Nephron (organoid): ENCODE measurements at regions not wholly inside any gene's neighbourhood (a gene's known extent, or its start where the extent isn't known, plus 50 kb on each side); places are given as distances from the start of the nearest gene placed in this dataset.

Experiments used
- H3K27ac Mint-ChIP-seq, 3 experiments: 2 replicates each; pipeline ENCODE4 v1.8.0; 2020; ENCODE audit warnings: mixed read lengths in 3 of 3, mild to moderate bottlenecking in 2 of 3, moderate library complexity in 1 of 3
- H3K27me3 Mint-ChIP-seq: 2 replicates; pipeline ENCODE4 v1.8.0; 2021; ENCODE audit warnings: low read depth, mild to moderate bottlenecking, moderate library complexity, mixed read lengths
- H3K36me3 Mint-ChIP-seq: 2 replicates; pipeline ENCODE4 v1.8.0; 2020; ENCODE audit warnings: low read depth, mixed read lengths
- H3K4me1 Mint-ChIP-seq: 2 replicates; pipeline ENCODE4 v1.8.0; 2020; ENCODE audit warnings: mixed read lengths
- H3K4me3 Mint-ChIP-seq, 3 experiments: 2 replicates each; pipeline ENCODE4 v1.8.0; 2020; ENCODE audit warnings: mild to moderate bottlenecking in 3 of 3, mixed read lengths in 3 of 3, moderate library complexity in 2 of 3
- H3K9me3 Mint-ChIP-seq: 2 replicates; pipeline ENCODE4 v1.8.0; 2020; ENCODE audit warnings: mixed read lengths
- TF ChIP-seq, protein P1 (sequence below), 3 experiments: fragments of 200-600 bp; sonication (generic); IDR thresholded peaks; one replicate each; pipeline ENCODE4 v1.5.0; 2021; ENCODE audit warnings: antibody characterized with exemption in 3 of 3; ENCODE audit not compliant: unreplicated experiment in 3 of 3

DNA sequence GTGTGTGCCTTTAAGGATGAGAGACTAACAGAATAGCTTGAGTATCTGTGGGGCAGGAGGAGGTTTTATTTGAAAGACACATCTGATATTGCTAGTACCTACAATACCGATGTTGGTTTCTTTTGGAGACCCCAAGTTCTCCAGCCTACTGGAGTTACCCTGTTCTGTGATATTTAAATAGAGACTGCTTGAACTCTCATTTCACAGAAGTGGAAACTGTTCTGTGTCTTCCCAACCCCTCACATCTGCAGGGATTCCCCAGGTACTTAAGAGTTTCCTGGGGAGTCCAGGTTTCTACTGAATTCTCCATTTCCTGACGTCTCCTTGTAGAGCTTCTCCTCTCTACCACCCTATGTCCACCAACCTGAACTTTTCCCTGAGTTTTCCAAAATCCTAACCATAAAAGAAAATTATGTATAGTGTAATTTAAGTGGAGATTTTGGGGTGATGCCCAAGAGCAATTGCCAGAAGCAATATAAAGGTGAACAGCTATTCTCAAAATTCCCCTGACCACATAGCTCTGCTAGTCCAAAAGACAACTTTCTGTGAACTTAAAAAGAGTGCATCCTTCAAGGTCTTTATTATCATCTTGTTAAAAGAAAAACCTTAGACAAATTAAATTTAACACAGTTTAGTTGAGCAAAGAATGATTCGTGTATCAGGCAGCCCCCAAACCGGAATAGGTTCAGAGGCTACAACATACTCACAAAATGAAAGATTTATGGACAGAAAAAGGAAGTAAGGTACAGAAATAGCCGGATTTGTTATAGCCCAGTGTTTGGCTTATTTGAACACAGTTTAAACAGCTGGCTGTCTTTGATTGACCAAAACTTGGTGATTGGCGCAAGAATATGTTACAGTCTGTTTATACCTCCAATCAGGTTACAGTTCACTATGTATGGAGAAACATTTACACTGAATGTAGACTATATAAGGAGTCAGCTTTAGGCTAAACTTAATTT, 373.4 kb downstream of the NUAK1 start:
- TF ChIP-seq, protein P1, sequence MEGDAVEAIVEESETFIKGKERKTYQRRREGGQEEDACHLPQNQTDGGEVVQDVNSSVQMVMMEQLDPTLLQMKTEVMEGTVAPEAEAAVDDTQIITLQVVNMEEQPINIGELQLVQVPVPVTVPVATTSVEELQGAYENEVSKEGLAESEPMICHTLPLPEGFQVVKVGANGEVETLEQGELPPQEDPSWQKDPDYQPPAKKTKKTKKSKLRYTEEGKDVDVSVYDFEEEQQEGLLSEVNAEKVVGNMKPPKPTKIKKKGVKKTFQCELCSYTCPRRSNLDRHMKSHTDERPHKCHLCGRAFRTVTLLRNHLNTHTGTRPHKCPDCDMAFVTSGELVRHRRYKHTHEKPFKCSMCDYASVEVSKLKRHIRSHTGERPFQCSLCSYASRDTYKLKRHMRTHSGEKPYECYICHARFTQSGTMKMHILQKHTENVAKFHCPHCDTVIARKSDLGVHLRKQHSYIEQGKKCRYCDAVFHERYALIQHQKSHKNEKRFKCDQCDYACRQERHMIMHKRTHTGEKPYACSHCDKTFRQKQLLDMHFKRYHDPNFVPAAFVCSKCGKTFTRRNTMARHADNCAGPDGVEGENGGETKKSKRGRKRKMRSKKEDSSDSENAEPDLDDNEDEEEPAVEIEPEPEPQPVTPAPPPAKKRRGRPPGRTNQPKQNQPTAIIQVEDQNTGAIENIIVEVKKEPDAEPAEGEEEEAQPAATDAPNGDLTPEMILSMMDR (IDR thresholded peaks at IDR 0.05; ENCODE audit: unreplicated experiment in 3 of 3): no peak
- Mint-ChIP-seq H3K36me3 (no peaks in the 10 kb centered on the region), H3K4me3 (no peak overlapping the region), H3K27ac (no peak overlapping the region), H3K9me3 (no peaks in the 10 kb centered on the region), H3K27me3 (no peaks in the 10 kb centered on the region), H3K4me1 (peaks cover 22% of the 10 kb centered on the region)

DNA sequence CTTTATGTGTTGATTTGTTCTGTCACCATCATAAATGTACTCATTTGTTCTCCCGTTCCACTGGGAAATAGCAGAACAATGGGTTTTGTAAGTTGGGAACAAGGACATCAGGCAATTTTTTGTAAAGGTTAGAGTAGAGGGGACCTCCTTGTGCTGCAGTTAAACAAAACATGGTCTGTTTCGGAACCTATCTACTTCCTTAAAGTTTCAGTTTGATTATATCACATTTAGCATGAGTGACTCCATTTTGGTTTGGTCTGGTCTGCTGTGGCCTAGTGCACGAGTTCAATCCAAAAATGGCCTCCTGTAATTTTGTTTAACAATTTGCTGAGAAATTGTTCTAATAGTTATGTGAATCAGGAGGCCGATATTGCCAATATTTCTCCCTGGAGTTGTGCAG, 372.7 kb downstream of the NUAK1 start:
- H3K27ac Mint-ChIP-seq: no peak overlapping the region
- H3K4me3 Mint-ChIP-seq: no peak overlapping the region
- TF ChIP-seq, protein P1 (IDR thresholded peaks at IDR 0.05; ENCODE audit: unreplicated experiment in 3 of 3): no peak
- no peaks in the 10 kb centered on the region for H3K36me3 Mint-ChIP-seq
- H3K4me1 Mint-ChIP-seq: peaks cover 20% of the 10 kb centered on the region
- H3K9me3 Mint-ChIP-seq: no peaks in the 10 kb centered on the region
- no peaks in the 10 kb centered on the region for H3K27me3 Mint-ChIP-seq

DNA sequence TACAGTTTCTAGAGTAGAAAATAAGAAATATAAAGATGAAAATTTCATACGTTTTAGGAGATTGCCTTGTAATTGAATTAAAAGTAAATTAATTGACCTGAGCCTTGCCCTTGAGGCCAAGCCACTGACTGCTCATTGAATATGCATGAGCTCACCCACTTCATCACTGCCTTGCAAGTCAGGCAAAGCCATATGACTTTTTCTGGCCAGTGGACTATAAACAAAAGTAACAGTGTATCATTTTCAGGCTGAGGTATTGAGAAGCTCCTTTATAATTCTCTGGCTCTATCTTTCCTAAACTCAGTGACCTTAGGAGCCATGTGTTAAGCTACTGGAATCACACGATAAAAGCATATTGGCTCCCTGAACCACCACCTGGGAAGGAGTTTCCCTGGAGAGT, 369.3 kb downstream of the NUAK1 start:
- Mint-ChIP-seq H3K9me3 (no peaks in the 10 kb centered on the region), H3K36me3 (no peaks in the 10 kb centered on the region), H3K27ac (no peak overlapping the region), H3K4me1 (peaks cover 27% of the 10 kb centered on the region), H3K27me3 (no peaks in the 10 kb centered on the region), H3K4me3 (no peak overlapping the region)
- TF ChIP-seq, protein P1 (IDR thresholded peaks at IDR 0.05; ENCODE audit: unreplicated experiment in 3 of 3): no peak

DNA sequence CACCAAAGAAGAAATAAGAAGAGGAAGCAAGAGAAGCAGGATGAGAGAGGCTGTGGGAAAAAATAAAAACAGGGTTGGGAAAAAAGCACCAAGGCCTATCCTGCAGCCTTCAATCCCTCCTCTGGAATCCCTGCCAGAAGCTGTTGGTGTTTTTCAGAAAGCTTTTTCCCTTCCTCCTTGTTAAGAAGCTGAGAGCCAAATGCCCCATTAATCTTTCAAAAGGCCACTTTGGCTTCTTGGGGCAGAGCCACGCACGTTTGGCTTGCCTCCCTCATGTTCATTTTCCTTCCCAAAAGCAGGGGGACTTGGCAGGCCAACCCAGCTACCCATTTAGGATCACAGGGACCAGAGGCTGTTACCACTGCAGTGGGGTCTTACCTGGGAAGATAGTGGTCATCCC, 365.3 kb downstream of the NUAK1 start:
- TF ChIP-seq, protein P1 (IDR thresholded peaks at IDR 0.05; ENCODE audit: unreplicated experiment in 3 of 3): no peak
- H3K27me3 Mint-ChIP-seq: no peaks in the 10 kb centered on the region
- H3K9me3 Mint-ChIP-seq: peaks cover 4% of the 10 kb centered on the region
- peaks cover 30% of the 10 kb centered on the region for H3K4me1 Mint-ChIP-seq
- H3K36me3 Mint-ChIP-seq: no peaks in the 10 kb centered on the region
- H3K27ac Mint-ChIP-seq: peak overlapping the region; percentile 19 to 69 (median 51)
- H3K4me3 Mint-ChIP-seq: no peak overlapping the region

DNA sequence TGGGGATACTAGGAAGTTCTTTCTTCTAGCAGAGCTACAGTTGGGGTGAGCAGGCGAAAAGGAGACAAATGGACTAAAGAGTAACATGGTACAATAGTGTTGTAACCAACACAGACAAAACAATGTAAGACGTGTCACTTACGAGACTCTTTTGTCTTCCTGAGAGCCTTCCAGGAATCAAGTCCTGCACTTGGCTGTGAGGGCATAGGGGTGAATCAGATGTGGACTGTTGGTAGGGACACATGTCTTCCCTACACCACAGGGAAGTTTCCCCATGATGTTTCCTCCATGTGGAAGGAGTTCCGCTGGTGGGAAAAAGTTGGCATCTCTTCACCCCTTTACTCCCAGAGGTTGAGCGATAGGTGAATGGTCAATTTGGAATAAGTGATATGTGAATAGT, 364.7 kb downstream of the NUAK1 start:
- H3K4me1 Mint-ChIP-seq: peaks cover 29% of the 10 kb centered on the region
- no peak overlapping the region for H3K4me3 Mint-ChIP-seq
- TF ChIP-seq, protein P1 (IDR thresholded peaks at IDR 0.05; ENCODE audit: unreplicated experiment in 3 of 3): no peak
- H3K27ac Mint-ChIP-seq: peak overlapping the region; percentile 19 to 69 (median 51)
- H3K27me3 Mint-ChIP-seq: no peaks in the 10 kb centered on the region
- peaks cover 4% of the 10 kb centered on the region for H3K9me3 Mint-ChIP-seq
- H3K36me3 Mint-ChIP-seq: no peaks in the 10 kb centered on the region

DNA sequence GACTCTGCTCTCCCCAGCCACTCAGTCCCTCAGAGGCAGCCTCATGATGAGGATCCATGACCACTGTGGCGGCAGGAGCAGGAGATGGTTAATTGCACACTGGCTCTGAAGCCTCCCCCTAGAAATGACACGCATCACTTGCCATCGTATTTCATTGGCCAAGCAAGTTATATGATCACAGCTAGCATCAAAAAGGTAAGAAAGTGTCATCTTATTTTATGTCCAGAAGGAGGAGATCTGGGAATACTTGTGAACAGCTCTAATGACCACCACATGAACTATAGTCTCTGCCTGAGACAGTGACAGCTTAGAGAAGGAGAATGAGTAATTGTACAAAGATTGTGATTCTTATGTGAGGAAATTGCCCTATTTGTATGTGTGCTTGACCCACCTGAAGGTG, 363.4 kb downstream of the NUAK1 start:
- Mint-ChIP-seq H3K36me3 (no peaks in the 10 kb centered on the region), H3K4me3 (no peak overlapping the region), H3K9me3 (peaks cover 4% of the 10 kb centered on the region), H3K27ac (peak overlapping the region; percentile 7 to 24 (median 15)), H3K27me3 (no peaks in the 10 kb centered on the region), H3K4me1 (peaks cover 29% of the 10 kb centered on the region)
- TF ChIP-seq, protein P1 (IDR thresholded peaks at IDR 0.05; ENCODE audit: unreplicated experiment in 3 of 3): peak in 1 of 3 experiments; percentile 13
